Astrocyte (in vitro differentiated cells and primary cell): ENCODE measurements at regions not wholly inside any gene's neighbourhood (a gene's known extent, or its start where the extent isn't known, plus 50 kb on each side); places are given as distances from the start of the nearest gene placed in this dataset.

Source experiments
- DNase-seq: peaks from one replicate; pipeline ENCODE4 v3.0.0-alpha.2; 2010; ENCODE audit warnings: low read depth
- FAIRE-seq: peaks from 2 replicates; lab custom pipeline; 2011; peaks lifted over from hg19 to GRCh38; lab: Jason Lieb, UNC
- H2AFZ ChIP-seq: 2 replicates; pipeline ENCODE4 v1.6.0; 2012; ENCODE audit warnings: low read depth, low read length, inconsistent platforms
- H3K27ac ChIP-seq: 2 replicates; pipeline ENCODE4 v1.5.1; 2011; ENCODE audit warnings: low read depth, low read length, inconsistent platforms
- H3K27me3 ChIP-seq: 2 replicates; pipeline ENCODE4 v1.6.0; 2011; ENCODE audit warnings: low read length, inconsistent platforms; ENCODE audit not compliant: insufficient read depth
- H3K36me3 ChIP-seq: 2 replicates; pipeline ENCODE4 v1.5.1; 2011; ENCODE audit warnings: low read length, inconsistent platforms; ENCODE audit not compliant: insufficient read depth
- H3K4me1 ChIP-seq: 2 replicates; pipeline ENCODE4 v1.5.1; 2011; ENCODE audit warnings: low read length, inconsistent platforms; ENCODE audit not compliant: insufficient read depth
- H3K4me2 ChIP-seq: 2 replicates; pipeline ENCODE4 v1.6.0; 2012; ENCODE audit warnings: low read length, inconsistent platforms
- H3K4me3 ChIP-seq: 2 replicates; pipeline ENCODE4 v1.5.1; 2011; ENCODE audit warnings: low read depth, mild to moderate bottlenecking, low read length, inconsistent platforms; ENCODE audit not compliant: insufficient read depth
- H3K79me2 ChIP-seq: 2 replicates; pipeline ENCODE4 v1.6.0; 2012; ENCODE audit warnings: mild to moderate bottlenecking, low read length, inconsistent platforms; ENCODE audit not compliant: insufficient read depth
- H3K9ac ChIP-seq: 2 replicates; pipeline ENCODE4 v1.6.0; 2012; ENCODE audit warnings: mild to moderate bottlenecking, low read length, inconsistent platforms
- H3K9me3 ChIP-seq: 2 replicates; pipeline ENCODE4 v1.5.1; 2012; ENCODE audit warnings: low read depth, mild to moderate bottlenecking, low read length, inconsistent platforms; ENCODE audit not compliant: insufficient read depth
- H4K20me1 ChIP-seq: 2 replicates; pipeline ENCODE4 v1.6.0; 2012; ENCODE audit warnings: low read length, inconsistent platforms; ENCODE audit not compliant: insufficient read depth
- H3K27ac Mint-ChIP-seq: one replicate; pipeline ENCODE4 v1.8.0; 2021; ENCODE audit warnings: mild to moderate bottlenecking, mixed read lengths; ENCODE audit not compliant: unreplicated experiment
- H3K27me3 Mint-ChIP-seq: one replicate; pipeline ENCODE4 v1.8.0; 2021; ENCODE audit warnings: low read depth, mixed read lengths; ENCODE audit not compliant: unreplicated experiment
- H3K36me3 Mint-ChIP-seq: one replicate; pipeline ENCODE4 v1.8.0; 2021; ENCODE audit warnings: low read depth, mixed read lengths; ENCODE audit not compliant: unreplicated experiment
- H3K4me1 Mint-ChIP-seq: one replicate; pipeline ENCODE4 v1.8.0; 2021; ENCODE audit warnings: low read depth, mixed read lengths; ENCODE audit not compliant: unreplicated experiment
- H3K4me3 Mint-ChIP-seq: one replicate; pipeline ENCODE4 v1.8.0; 2021; ENCODE audit warnings: mild to moderate bottlenecking, moderate library complexity, mixed read lengths; ENCODE audit not compliant: unreplicated experiment
- H3K9me3 Mint-ChIP-seq: one replicate; pipeline ENCODE4 v1.8.0; 2021; ENCODE audit warnings: mild to moderate bottlenecking, mixed read lengths; ENCODE audit not compliant: unreplicated experiment
- CTCF ChIP-seq: IDR thresholded peaks from 2 replicates; pipeline ENCODE4 v1.5.1; 2011; ENCODE audit warnings: low read depth, mild to moderate bottlenecking, inconsistent platforms, low read length, moderate library complexity; ENCODE audit not compliant: insufficient read depth
- EZH2 ChIP-seq: IDR thresholded peaks from 2 replicates; pipeline ENCODE4 v1.6.1; 2012; ENCODE audit warnings: mild to moderate bottlenecking, low read length, inconsistent platforms; ENCODE audit not compliant: insufficient read depth

GRCh38 chr11:8327761-8328192, 64.1 kb upstream of the LMO1 start:
- no peak for TF ChIP-seq CTCF
- no peak for TF ChIP-seq EZH2
- FAIRE-seq (no peak), DNase-seq (peak; percentile 9)
- Histone ChIP-seq H3K9ac (no peak overlapping the region), H3K4me2 (no peak overlapping the region), H4K20me1 (no peaks in the 10 kb centered on the region), H3K4me3 (no peak overlapping the region), H3K79me2 (no peaks in the 10 kb centered on the region), H3K27ac (no peak overlapping the region), H3K4me1 (peaks cover 8% of the 10 kb centered on the region), H3K27me3 (no peaks in the 10 kb centered on the region), H2AFZ (no peak overlapping the region), H3K9me3 (no peaks in the 10 kb centered on the region), H3K36me3 (no peaks in the 10 kb centered on the region)
- Mint-ChIP-seq H3K36me3 (no peaks in the 10 kb centered on the region), H3K4me1 (peaks cover 3% of the 10 kb centered on the region), H3K27ac (no peak overlapping the region), H3K9me3 (no peaks in the 10 kb centered on the region), H3K4me3 (no peak overlapping the region), H3K27me3 (peaks cover 14% of the 10 kb centered on the region)

- no peak for FAIRE-seq
- no peaks in the 10 kb centered on the region for H4K20me1 ChIP-seq
- Mint-ChIP-seq H3K27me3 (peaks cover 17% of the 10 kb centered on the region), H3K4me3 (no peak overlapping the region), H3K36me3 (no peaks in the 10 kb centered on the region), H3K9me3 (peaks cover 7% of the 10 kb centered on the region), H3K4me1 (peaks cover 3% of the 10 kb centered on the region), H3K27ac (no peak overlapping the region)
- no peaks in the 10 kb centered on the region for H3K79me2 ChIP-seq
- no peak overlapping the region for H3K9ac ChIP-seq
- no peak for DNase-seq
- no peak overlapping the region for H2AFZ ChIP-seq
- peaks cover 8% of the 10 kb centered on the region for H3K4me1 ChIP-seq
- H3K27me3 ChIP-seq = no peaks in the 10 kb centered on the region
- TF ChIP-seq CTCF (no peak), EZH2 (no peak)
- no peaks in the 10 kb centered on the region for H3K9me3 ChIP-seq
- H3K4me3 ChIP-seq = no peak overlapping the region
- H3K27ac ChIP-seq = no peak overlapping the region
- no peaks in the 10 kb centered on the region for H3K36me3 ChIP-seq
- H3K4me2 ChIP-seq = no peak overlapping the region
Observed at GRCh38 chr11:8326337-8326736, 62.7 kb upstream of the LMO1 start.

- DNase-seq = no peak
- Mint-ChIP-seq H3K36me3 (no peaks in the 10 kb centered on the region), H3K27me3 (peaks cover 21% of the 10 kb centered on the region), H3K9me3 (peaks cover 7% of the 10 kb centered on the region), H3K4me3 (no peak overlapping the region), H3K27ac (no peak overlapping the region), H3K4me1 (peaks cover 3% of the 10 kb centered on the region)
- no peaks in the 10 kb centered on the region for H3K36me3 ChIP-seq
- H2AFZ ChIP-seq = no peak overlapping the region
- H3K79me2 ChIP-seq = no peaks in the 10 kb centered on the region
- no peak overlapping the region for H3K4me2 ChIP-seq
- no peaks in the 10 kb centered on the region for H3K27me3 ChIP-seq
- no peak overlapping the region for H3K27ac ChIP-seq
- TF ChIP-seq CTCF = no peak
- no peak for TF ChIP-seq EZH2
- no peak for FAIRE-seq
- H3K9ac ChIP-seq = no peak overlapping the region
- H3K4me3 ChIP-seq = no peak overlapping the region
- H3K9me3 ChIP-seq = no peaks in the 10 kb centered on the region
- peaks cover 8% of the 10 kb centered on the region for H3K4me1 ChIP-seq
- no peaks in the 10 kb centered on the region for H4K20me1 ChIP-seq
Observed at GRCh38 chr11:8325591-8326304, 62.1 kb upstream of the LMO1 start.
